SK-N-MC (cell line): ENCODE measurements at regions not wholly inside any gene's neighbourhood (a gene's known extent, or its start where the extent isn't known, plus 50 kb on each side); places are given as distances from the start of the nearest gene placed in this dataset.

Experiments used
- EZH2 ChIP-seq: fragments of 200-600 bp; sonication (generic); IDR thresholded peaks from one replicate; pipeline ENCODE4 v1.6.1; 2017; ENCODE audit warnings: antibody characterized with exemption
- FOXP2 ChIP-seq: optimal IDR thresholded peaks from 2 replicates; pipeline ENCODE3; 2011; ENCODE audit warnings: mild to moderate bottlenecking, moderate library complexity; ENCODE audit not compliant: insufficient read depth; ENCODE audit errors: extremely low read length, control extremely low read depth
- POLR2AphosphoS5 ChIP-seq: IDR thresholded peaks from 2 replicates; pipeline ENCODE4 v1.6.1; 2012; ENCODE audit warnings: mild to moderate bottlenecking, low read depth, low read length, borderline replicate concordance

DNA sequence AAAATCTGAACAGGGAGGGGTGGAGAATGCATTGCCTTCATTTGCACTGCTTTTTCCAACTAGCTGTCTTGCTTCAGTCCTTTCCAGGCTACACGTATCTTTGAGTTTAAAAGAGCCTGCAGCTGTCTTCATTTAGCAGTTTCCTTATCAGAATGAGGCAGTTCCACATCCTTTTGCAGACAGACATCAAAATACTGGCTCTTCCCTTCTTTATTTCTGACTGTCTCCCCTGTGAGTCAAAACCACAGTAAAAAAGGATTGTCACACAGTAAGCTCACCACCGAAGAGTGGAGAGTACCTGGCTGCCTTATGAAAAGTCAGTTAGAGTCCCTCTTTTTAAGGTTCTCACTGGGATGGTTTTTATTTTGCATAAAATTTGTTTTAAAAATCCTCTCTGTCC is 205.5 kb upstream of the CD96 start:
- no peak for TF ChIP-seq EZH2
- TF ChIP-seq POLR2AphosphoS5 = no peak
- no peak for TF ChIP-seq FOXP2
